ENCODE measurements at regions not wholly inside any gene's neighbourhood (a gene's known extent, or its start where the extent isn't known, plus 50 kb on each side); places are given as distances from the start of the nearest gene placed in this dataset.
"Not testable (repeated sequence)": the region's sequence is repeated elsewhere in the genome, so short reads cannot be mapped to it uniquely, and the experiment has no call there.

DNA sequence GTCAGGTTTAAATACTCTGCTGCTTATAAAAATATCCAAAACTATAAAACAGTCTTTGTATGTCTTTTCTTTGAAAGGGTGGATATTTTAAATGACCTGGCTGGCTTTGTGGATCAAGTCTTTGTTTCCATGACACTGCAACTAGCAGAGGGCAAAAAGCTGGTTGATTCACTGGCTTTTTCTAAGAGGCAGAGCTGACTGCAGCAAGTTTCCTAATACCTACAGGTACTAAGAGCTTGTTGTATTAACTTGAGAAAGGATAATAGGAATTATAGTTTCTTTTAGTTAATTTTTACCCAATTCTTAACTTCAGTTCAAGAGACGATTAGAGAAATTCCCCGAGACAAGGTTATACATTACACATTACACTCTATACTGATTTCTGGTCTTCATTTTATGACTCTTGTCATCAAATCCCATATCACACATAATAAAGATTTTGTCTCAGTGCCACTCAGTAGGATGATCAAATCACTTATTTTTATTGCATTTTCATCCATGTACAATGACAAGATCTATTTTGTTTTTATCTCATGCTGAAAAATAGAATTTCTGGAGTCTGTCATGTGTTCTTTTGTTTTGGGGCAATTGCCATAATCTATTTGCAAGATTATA lies 120.1 kb upstream of the RIMS1 start:
- Histone ChIP-seq H3K27me3 (no peaks in the 10 kb centered on the region), H3K36me3 (no peaks in the 10 kb centered on the region), H3K4me1 (no peaks in the 10 kb centered on the region), H3K27ac (no peak overlapping the region), H3K4me3 (no peak overlapping the region), H3K9me3 (no peaks in the 10 kb centered on the region)
- TF ChIP-seq, protein P1, sequence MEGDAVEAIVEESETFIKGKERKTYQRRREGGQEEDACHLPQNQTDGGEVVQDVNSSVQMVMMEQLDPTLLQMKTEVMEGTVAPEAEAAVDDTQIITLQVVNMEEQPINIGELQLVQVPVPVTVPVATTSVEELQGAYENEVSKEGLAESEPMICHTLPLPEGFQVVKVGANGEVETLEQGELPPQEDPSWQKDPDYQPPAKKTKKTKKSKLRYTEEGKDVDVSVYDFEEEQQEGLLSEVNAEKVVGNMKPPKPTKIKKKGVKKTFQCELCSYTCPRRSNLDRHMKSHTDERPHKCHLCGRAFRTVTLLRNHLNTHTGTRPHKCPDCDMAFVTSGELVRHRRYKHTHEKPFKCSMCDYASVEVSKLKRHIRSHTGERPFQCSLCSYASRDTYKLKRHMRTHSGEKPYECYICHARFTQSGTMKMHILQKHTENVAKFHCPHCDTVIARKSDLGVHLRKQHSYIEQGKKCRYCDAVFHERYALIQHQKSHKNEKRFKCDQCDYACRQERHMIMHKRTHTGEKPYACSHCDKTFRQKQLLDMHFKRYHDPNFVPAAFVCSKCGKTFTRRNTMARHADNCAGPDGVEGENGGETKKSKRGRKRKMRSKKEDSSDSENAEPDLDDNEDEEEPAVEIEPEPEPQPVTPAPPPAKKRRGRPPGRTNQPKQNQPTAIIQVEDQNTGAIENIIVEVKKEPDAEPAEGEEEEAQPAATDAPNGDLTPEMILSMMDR (IDR thresholded peaks at IDR 0.05) = no peak
- DNase-seq = no peak
- intact Hi-C loops (cut with DNase I; ENCODE audit: low total_unique reads) = no loop called here

DNA sequence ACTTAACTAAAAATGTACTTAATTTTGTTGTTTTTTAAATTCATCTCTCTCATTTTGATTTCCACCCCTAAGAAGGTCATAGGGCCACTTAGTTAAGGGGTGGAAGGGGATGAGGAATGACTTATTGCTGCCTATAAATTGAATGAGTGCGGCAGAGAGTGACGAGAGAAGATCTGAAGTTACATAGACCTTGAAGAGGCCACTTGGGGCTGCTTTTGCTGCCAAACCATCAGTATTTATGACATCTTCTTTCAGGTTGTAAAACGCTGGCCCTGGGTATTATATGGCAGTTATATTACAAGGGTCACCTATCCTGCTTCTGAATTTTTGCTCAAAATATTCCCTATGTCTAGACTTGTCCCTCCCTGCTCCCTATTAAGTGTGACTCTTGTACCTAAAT lies 119.6 kb upstream of the RIMS1 start:
- DNase-seq = no peak
- H3K36me3 ChIP-seq = no peaks in the 10 kb centered on the region
- H3K27me3 ChIP-seq = no peaks in the 10 kb centered on the region
- TF ChIP-seq, protein P1 (IDR thresholded peaks at IDR 0.05) = no peak
- no peak overlapping the region for H3K4me3 ChIP-seq
- no peaks in the 10 kb centered on the region for H3K4me1 ChIP-seq
- H3K27ac ChIP-seq = no peak overlapping the region
- intact Hi-C loops (cut with DNase I; ENCODE audit: low total_unique reads) = no loop called here
- no peaks in the 10 kb centered on the region for H3K9me3 ChIP-seq

DNA sequence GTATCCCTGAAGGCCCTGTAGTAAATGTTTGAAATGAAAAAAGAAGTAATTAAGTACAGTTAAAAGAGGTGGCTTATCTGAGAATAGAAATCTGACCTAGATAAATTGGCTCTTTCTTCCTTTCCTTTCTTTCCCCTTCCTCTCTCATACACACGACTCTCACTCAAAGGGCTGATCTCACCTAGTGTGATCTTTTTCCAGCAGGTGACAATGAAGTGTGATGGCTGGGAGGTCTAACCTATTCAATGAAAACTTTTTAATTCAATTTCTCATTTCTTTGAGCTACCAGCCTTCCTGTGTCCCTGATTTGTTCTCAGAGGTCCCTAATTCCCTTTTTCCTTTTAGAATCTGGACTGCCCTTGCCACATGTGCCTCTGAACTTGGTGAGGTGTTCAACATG lies 118.0 kb upstream of the RIMS1 start:
- DNase-seq = no peak
- H3K27ac ChIP-seq = no peak overlapping the region
- no peaks in the 10 kb centered on the region for H3K4me1 ChIP-seq
- H3K36me3 ChIP-seq = no peaks in the 10 kb centered on the region
- intact Hi-C loops (cut with DNase I; ENCODE audit: low total_unique reads) = no loop called here
- no peak overlapping the region for H3K4me3 ChIP-seq
- no peaks in the 10 kb centered on the region for H3K9me3 ChIP-seq
- TF ChIP-seq, protein P1 (IDR thresholded peaks at IDR 0.05) = no peak
- no peaks in the 10 kb centered on the region for H3K27me3 ChIP-seq

DNA sequence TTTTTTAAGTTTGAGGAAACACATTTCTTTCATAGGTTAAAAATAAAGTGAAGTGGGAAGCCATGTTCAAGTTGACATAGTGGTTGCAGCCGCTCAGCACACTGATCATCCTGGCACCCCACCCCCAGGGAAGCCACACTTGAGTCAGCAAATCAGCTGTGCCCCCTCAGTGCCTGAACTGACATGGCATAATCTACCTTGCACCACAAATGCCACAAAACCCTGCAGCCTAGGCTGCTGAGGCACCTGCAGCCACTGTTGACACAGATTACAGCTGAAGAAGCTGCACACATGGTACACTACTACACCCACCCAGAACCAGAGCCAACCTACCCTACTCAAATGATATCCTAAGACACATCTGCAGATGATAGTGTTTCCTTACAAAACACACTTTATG lies 77.5 kb upstream of the RIMS1 start:
- TF ChIP-seq, protein P1 (IDR thresholded peaks at IDR 0.05) = no peak
- H3K27me3 ChIP-seq = no peaks in the 10 kb centered on the region
- H3K9me3 ChIP-seq = peaks cover 0 to 32% (median 26%) of the 10 kb centered on the region in 3 donors
- no peaks in the 10 kb centered on the region for H3K4me1 ChIP-seq
- H3K36me3 ChIP-seq = no peaks in the 10 kb centered on the region
- no peak overlapping the region for H3K27ac ChIP-seq
- no peak overlapping the region for H3K4me3 ChIP-seq
- intact Hi-C loops (cut with DNase I; ENCODE audit: low total_unique reads) = no loop called here
- DNase-seq = no peak

DNA sequence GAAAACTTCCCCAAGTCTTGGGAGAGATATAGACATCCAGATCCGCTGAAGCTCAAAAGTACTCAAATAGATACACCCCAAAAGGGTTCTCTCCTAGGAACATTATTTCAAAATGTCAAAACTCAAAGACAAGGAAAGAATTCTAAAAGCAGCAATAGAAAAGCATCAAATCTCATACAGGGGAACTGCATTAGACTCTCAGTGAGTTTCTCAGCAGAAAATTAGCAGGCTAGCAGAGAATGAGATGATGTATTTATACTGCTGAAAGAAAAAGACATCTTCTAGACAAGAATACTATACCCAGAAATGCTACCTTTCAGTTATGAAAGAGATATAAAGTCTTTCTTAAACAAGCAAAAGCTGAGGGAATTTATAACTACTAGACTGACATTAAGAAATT lies 75.5 kb upstream of the RIMS1 start:
- Histone ChIP-seq H3K27me3 (no peaks in the 10 kb centered on the region), H3K36me3 (no peaks in the 10 kb centered on the region), H3K27ac (no peak overlapping the region), H3K9me3 (peaks cover 0 to 38% (median 26%) of the 10 kb centered on the region in 3 donors), H3K4me1 (no peaks in the 10 kb centered on the region), H3K4me3 (no peak overlapping the region)
- intact Hi-C loops (cut with DNase I; ENCODE audit: low total_unique reads) = no loop called here
- no peak for DNase-seq
- TF ChIP-seq, protein P1 (IDR thresholded peaks at IDR 0.05) = no peak

DNA sequence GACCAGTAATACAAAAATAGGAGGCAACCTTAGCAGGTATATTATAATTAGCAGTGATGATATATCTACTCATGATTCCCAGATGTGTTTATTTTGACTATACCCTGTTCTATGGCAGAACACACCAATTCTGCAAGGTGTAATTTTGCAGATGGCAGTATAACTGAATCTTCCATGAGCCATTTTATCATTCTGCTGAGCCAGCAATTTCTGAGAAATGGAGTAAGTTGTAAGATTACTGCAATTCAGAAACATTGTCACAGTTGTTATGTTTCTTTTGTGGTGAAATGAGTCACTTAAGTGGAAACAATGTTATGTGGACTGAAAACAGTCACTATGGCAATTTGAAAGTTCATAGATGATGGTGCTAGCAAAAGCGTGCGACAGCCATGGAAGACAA lies 63.7 kb upstream of the RIMS1 start:
- no peak overlapping the region for H3K27ac ChIP-seq
- TF ChIP-seq, protein P1 (IDR thresholded peaks at IDR 0.05) = no peak
- H3K27me3 ChIP-seq = no peaks in the 10 kb centered on the region
- H3K4me1 ChIP-seq = no peaks in the 10 kb centered on the region
- no peak for DNase-seq
- no peak overlapping the region for H3K4me3 ChIP-seq
- H3K36me3 ChIP-seq = no peaks in the 10 kb centered on the region
- H3K9me3 ChIP-seq = no peaks in the 10 kb centered on the region
- intact Hi-C loops (cut with DNase I; ENCODE audit: low total_unique reads) = no loop called here

DNA sequence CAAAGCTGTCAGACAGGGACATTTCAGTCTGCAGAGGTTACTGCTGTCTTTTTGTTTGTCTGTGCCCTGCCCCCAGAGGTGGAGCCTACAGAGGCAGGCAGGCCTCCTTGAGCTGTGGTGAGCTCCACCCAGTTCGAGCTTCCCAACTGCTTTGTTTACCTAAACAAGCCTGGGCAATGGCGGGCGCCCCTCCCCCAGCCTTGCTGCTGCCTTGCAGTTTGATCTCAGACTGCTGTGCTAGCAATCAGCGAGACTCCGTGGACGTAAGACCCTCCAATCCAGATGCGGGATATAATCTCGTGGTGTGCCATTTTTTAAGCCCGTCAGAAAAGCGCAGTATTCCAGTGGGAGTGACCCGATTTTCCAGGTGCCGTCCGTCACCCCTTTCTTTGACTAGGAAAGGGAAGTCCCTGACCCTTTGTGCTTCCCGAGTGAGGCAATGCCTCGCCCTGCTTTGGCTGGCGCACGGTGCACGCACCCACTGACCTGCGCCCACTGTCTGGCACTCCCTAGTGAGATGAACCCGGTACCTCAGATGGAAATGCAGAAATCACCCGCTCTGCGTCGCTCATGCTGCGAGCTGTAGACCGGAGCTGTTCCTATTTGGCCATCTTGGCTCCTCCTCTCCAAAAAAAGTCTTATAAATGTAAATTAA lies 54.1 kb upstream of the RIMS1 start:
- H3K4me3 ChIP-seq; H3K27me3 ChIP-seq; H3K27ac ChIP-seq; H3K36me3 ChIP-seq; DNase-seq; H3K4me1 ChIP-seq; H3K9me3 ChIP-seq; intact Hi-C loops (cut with DNase I; ENCODE audit: low total_unique reads): not testable (repeated sequence)

Measured in tibial artery (tissue), 4 donors.